Fibroblast of the aortic adventitia (primary cell): ENCODE measurements at regions not wholly inside any gene's neighbourhood (a gene's known extent, or its start where the extent isn't known, plus 50 kb on each side); places are given as distances from the start of the nearest gene placed in this dataset.

Experiments
- DNase-seq: peaks from one replicate; pipeline ENCODE4 v3.0.0-alpha.2; 2010; ENCODE audit warnings: low read depth
- H3K4me3 ChIP-seq: 2 replicates; pipeline ENCODE4 v1.5.1; 2011; ENCODE audit warnings: low read depth, mild to moderate bottlenecking, control low read depth, low read length, moderate library complexity
- CTCF ChIP-seq: IDR thresholded peaks from 2 replicates; pipeline ENCODE4 v1.5.1; 2011; ENCODE audit warnings: mild to moderate bottlenecking, low read length, control low read depth, inconsistent platforms; ENCODE audit not compliant: insufficient read depth

GRCh38 chr11:25901415-25901814 lies 430.5 kb upstream of the ANO3 start:
- no peak for TF ChIP-seq CTCF
- no peak overlapping the region for H3K4me3 ChIP-seq
- DNase-seq, result no peak

GRCh38 chr11:25902476-25902875 lies 429.5 kb upstream of the ANO3 start:
- no peak for TF ChIP-seq CTCF
- H3K4me3 ChIP-seq, result no peak overlapping the region
- no peak for DNase-seq

DNA sequence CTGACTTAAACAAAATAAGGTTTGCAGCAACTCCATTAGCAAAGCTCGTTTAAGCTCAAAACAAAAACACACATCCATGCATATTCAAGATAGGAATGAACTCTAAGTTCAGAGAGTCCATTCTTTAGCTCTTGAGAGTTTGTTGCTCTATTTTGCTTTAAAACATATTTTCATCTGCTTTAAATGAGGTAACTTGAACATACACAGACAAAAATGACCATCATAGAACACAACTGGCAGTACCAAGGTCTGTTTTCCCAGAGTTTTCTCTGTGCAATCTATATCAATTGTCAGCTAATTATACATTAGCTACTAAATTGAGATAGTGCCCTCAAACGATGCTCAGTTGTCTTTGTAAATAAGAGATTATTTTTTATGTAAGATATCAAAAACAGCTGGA lies 423.2 kb upstream of the ANO3 start:
- TF ChIP-seq CTCF, result no peak
- no peak overlapping the region for H3K4me3 ChIP-seq
- DNase-seq, result no peak

- no peak for DNase-seq
- no peak overlapping the region for H3K4me3 ChIP-seq
- TF ChIP-seq CTCF, result no peak
Measured at GRCh38 chr11:25910086-25910485, 421.8 kb upstream of the ANO3 start.

DNA sequence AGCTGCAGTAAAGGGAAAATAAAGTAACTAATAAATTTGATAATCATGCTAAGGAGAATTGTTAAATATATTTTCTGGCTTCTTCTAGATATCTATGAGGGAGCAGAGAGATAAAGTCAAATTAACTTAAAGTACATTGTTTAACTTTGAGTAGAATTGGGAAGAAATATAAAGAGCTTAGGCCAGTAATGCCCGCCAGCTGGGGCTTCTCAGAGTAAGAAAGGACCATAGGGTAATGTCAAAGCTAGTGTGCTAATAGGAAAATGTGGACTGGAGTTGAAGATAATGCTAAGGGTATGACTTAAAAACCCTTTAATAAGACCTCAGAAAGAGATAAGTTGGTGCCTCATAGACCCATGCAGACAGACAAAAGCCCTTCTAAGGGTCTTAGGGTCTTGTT lies 411.6 kb upstream of the ANO3 start:
- no peak for DNase-seq
- TF ChIP-seq CTCF, result no peak
- H3K4me3 ChIP-seq, result no peak overlapping the region

DNA sequence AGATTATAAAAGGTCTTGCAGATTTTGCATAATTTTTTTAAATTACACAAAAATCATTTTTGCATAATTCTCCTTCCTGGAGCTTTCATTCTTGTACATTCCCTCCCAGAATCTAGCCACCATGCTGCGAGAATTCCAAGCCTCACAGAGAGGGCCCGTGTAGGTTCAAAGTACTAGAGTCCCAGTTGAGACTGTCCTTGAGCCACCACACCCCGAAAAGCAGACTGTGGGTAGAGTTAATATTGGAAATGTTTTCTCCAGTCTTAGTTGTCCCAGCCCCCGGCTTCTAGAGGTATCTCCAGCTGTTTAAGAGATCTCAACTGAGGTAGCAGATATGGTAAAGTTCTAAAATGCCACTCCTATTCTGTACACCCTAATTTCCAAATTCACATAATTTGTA lies 407.3 kb upstream of the ANO3 start:
- no peak for TF ChIP-seq CTCF
- no peak overlapping the region for H3K4me3 ChIP-seq
- DNase-seq, result no peak

- no peak overlapping the region for H3K4me3 ChIP-seq
- DNase-seq, result no peak
- TF ChIP-seq CTCF, result no peak
Measured at GRCh38 chr11:25925359-25925758, 406.6 kb upstream of the ANO3 start.
